22Rv1 (cell line): ENCODE measurements at regions not wholly inside any gene's neighbourhood (a gene's known extent, or its start where the extent isn't known, plus 50 kb on each side); places are given as distances from the start of the nearest gene placed in this dataset.

Experiments
- H3K27ac ChIP-seq: fragments of 450-650 bp; 2 replicates; pipeline ENCODE4 v1.5.1; 2017
- CTCF ChIP-seq: fragments of 450-650 bp; IDR thresholded peaks from 2 replicates; pipeline ENCODE4 v1.5.1; 2017; ENCODE audit warnings: mild to moderate bottlenecking
- ZFX ChIP-seq: fragments of 450-650 bp; IDR thresholded peaks from 2 replicates; pipeline ENCODE4 v1.6.1; 2017; ENCODE audit warnings: antibody characterized with exemption, borderline replicate concordance

- H3K27ac ChIP-seq: peak overlapping the region; percentile 72
- no peak for TF ChIP-seq ZFX
- TF ChIP-seq CTCF: no peak
These were observed 226.8 kb upstream of the TBC1D5 start for GRCh38 chr3:17969244-17969643.

GRCh38 chr3:17967953-17968607, 225.6 kb upstream of the TBC1D5 start:
- no peak for TF ChIP-seq CTCF

GRCh38 chr3:17967111-17967510, 224.7 kb upstream of the TBC1D5 start:
- H3K27ac ChIP-seq: peak overlapping the region; percentile 72
- TF ChIP-seq ZFX (no peak), CTCF (no peak)

More at GRCh38 chr3:17967953-17968607, 225.6 kb upstream of the TBC1D5 start:
- peak overlapping the region; percentile 72 for H3K27ac ChIP-seq

- no peak for TF ChIP-seq ZFX
- H3K27ac ChIP-seq: no peak overlapping the region
These were observed 222.9 kb upstream of the TBC1D5 start for GRCh38 chr3:17965331-17965730.

GRCh38 chr3:17964108-17964507, 221.7 kb upstream of the TBC1D5 start:
- H3K27ac ChIP-seq: no peak overlapping the region
- TF ChIP-seq ZFX (no peak), CTCF (no peak)

GRCh38 chr3:17955411-17955810, 213.0 kb upstream of the TBC1D5 start:
- TF ChIP-seq CTCF (no peak), ZFX (no peak)
- H3K27ac ChIP-seq: no peak overlapping the region

- TF ChIP-seq CTCF (no peak), ZFX (no peak)
- H3K27ac ChIP-seq: no peak overlapping the region
These were observed 212.4 kb upstream of the TBC1D5 start for GRCh38 chr3:17954801-17955200.

GRCh38 chr3:17951241-17951640, 208.8 kb upstream of the TBC1D5 start:
- H3K27ac ChIP-seq: no peak overlapping the region
- TF ChIP-seq CTCF (no peak), ZFX (no peak)
